Panc1 (cell line): ENCODE measurements at regions not wholly inside any gene's neighbourhood (a gene's known extent, or its start where the extent isn't known, plus 50 kb on each side); places are given as distances from the start of the nearest gene placed in this dataset.

ENCODE experiments used
- ATAC-seq: fragments of 200-7000 bp; cut with Tn5 transposase; 2 replicates; pipeline ENCODE4 v1.9.1; 2020; ENCODE audit warnings: mild to moderate bottlenecking, moderate library complexity
- BruUV-seq: library from RNA; stranded (reverse); fragments of 400-500 nt; replicated peaks from 2 replicates; lab custom pipeline; 2021; lab: Mats Ljungman, UMichigan
- CTCF ChIA-PET: fragments of 300-600 bp; sonication (Branson Sonifier 250); formaldehyde crosslinking; loops from one replicate; lab custom pipeline; 2022; ENCODE audit warnings: antibody characterized with exemption; lab: Charles Lee
- POLR2A ChIA-PET: fragments of 300-600 bp; sonication (Branson Sonifier 250); formaldehyde crosslinking; loops from one replicate; lab custom pipeline; 2022; ENCODE audit warnings: antibody characterized with exemption; lab: Charles Lee
- DNase-seq: peaks from one replicate; pipeline ENCODE4 v3.0.0-alpha.2; 2010; ENCODE audit warnings: low read depth, low spot score
- H3K27ac ChIP-seq: 2 replicates; pipeline ENCODE4 v1.5.1; 2011; ENCODE audit warnings: mild to moderate bottlenecking, low read length, inconsistent platforms
- H3K27me3 ChIP-seq: fragments of 200-500 bp; sonication (Bioruptor generic); 2 replicates; pipeline ENCODE4 v1.6.0; 2014; ENCODE audit warnings: low read length, inconsistent platforms; ENCODE audit not compliant: control insufficient read depth, insufficient read depth
- H3K36me3 ChIP-seq: fragments of 200-500 bp; sonication (Bioruptor generic); 2 replicates; pipeline ENCODE4 v1.5.1; 2014; ENCODE audit warnings: inconsistent platforms, mild to moderate bottlenecking, low read length, moderate library complexity; ENCODE audit not compliant: control insufficient read depth, insufficient read depth
- H3K4me1 ChIP-seq: 2 replicates; pipeline ENCODE4 v1.5.1; 2011; ENCODE audit warnings: inconsistent platforms, mild to moderate bottlenecking, low read length, moderate library complexity; ENCODE audit not compliant: control insufficient read depth, insufficient read depth
- H3K4me3 ChIP-seq, 2 experiments: 2 replicates each; pipeline ENCODE4 v1.5.1; 2011 to 2012; ENCODE audit warnings: low read depth in 2 of 2, low read length in 2 of 2, mild to moderate bottlenecking in 2 of 2, inconsistent platforms in 1 of 2, moderate library complexity in 1 of 2
- H3K9me3 ChIP-seq: fragments of 200-500 bp; sonication (Bioruptor generic); 2 replicates; pipeline ENCODE4 v1.5.1; 2014; ENCODE audit warnings: low read depth, mild to moderate bottlenecking, inconsistent platforms, low read length, moderate library complexity; ENCODE audit not compliant: control insufficient read depth, insufficient read depth
- POLR2AphosphoS5 ChIP-seq: IDR thresholded peaks from 2 replicates; pipeline ENCODE4 v1.6.1; 2012; ENCODE audit warnings: mild to moderate bottlenecking, low read depth, low read length, moderate library complexity
- SIN3A ChIP-seq: IDR thresholded peaks from 2 replicates; pipeline ENCODE4 v1.6.1; 2012; ENCODE audit warnings: low read depth, mild to moderate bottlenecking, low read length, moderate library complexity, borderline replicate concordance; ENCODE audit not compliant: insufficient read depth
- TCF7L2 ChIP-seq: IDR thresholded peaks from 2 replicates; pipeline ENCODE4 v1.6.1; 2011; ENCODE audit warnings: mild to moderate bottlenecking, low read depth, low read length, inconsistent platforms
- in situ Hi-C: cut with HindIII; loops from 2 replicates; pipeline ENCODE4 v1.10.0; 2016; ENCODE audit warnings: low sequenced_read_pairs, low pct_unique_long_range_greater_than_20kb
- intact Hi-C: fragments of 100-400 bp; cut with micrococcal nuclease; formaldehyde crosslinking; loops from one replicate; pipeline ENCODE4 v1.10.0; 2022; ENCODE audit not compliant: unreplicated experiment
- TF ChIP-seq, protein P1 (sequence below): fragments of 450-650 bp; IDR thresholded peaks from 2 replicates; pipeline ENCODE4 v1.5.1; 2017; ENCODE audit warnings: mild to moderate bottlenecking
- TF ChIP-seq, protein P2 (sequence below), 2 experiments: IDR thresholded peaks; 2 replicates each; pipeline ENCODE4 v1.6.1; 2011 to 2012; ENCODE audit warnings: low read depth in 2 of 2, control low read depth in 1 of 2, low read length in 1 of 2, mild to moderate bottlenecking in 1 of 2, moderate library complexity in 1 of 2; ENCODE audit not compliant: insufficient read depth in 1 of 2

DNA sequence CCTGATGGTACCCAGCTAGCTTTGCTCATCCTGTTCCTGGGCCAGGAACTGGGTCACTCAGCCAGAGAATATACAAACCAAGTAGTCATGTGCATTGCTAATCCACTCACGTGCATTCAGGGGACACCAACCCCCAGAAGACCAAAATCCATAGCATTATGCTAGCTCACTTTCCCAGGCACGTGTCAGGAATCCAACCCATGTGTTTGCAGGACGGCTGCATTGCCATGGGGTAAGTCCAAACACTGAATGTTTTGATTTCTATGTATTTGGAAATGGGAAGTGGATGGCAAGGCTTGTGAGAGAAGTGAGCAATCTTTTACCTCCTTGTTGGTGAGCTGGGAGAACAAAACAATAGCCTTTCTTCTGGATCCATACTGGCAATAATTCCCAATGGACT, 87.1 kb upstream of the FOXN3 start:
- intact Hi-C loops (no loop called here), in situ Hi-C loops (no loop called here)
- BruUV-seq: no TSS peak
- no peak overlapping the region for H3K27ac ChIP-seq
- ATAC-seq (no peak), DNase-seq (no peak)
- H3K27me3 ChIP-seq: no peaks in the 10 kb centered on the region
- no peaks in the 10 kb centered on the region for H3K4me1 ChIP-seq
- TF ChIP-seq, protein P1, sequence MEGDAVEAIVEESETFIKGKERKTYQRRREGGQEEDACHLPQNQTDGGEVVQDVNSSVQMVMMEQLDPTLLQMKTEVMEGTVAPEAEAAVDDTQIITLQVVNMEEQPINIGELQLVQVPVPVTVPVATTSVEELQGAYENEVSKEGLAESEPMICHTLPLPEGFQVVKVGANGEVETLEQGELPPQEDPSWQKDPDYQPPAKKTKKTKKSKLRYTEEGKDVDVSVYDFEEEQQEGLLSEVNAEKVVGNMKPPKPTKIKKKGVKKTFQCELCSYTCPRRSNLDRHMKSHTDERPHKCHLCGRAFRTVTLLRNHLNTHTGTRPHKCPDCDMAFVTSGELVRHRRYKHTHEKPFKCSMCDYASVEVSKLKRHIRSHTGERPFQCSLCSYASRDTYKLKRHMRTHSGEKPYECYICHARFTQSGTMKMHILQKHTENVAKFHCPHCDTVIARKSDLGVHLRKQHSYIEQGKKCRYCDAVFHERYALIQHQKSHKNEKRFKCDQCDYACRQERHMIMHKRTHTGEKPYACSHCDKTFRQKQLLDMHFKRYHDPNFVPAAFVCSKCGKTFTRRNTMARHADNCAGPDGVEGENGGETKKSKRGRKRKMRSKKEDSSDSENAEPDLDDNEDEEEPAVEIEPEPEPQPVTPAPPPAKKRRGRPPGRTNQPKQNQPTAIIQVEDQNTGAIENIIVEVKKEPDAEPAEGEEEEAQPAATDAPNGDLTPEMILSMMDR: no peak
- TF ChIP-seq SIN3A (no peak), POLR2AphosphoS5 (no peak), TCF7L2 (no peak)
- TF ChIP-seq, protein P2, sequence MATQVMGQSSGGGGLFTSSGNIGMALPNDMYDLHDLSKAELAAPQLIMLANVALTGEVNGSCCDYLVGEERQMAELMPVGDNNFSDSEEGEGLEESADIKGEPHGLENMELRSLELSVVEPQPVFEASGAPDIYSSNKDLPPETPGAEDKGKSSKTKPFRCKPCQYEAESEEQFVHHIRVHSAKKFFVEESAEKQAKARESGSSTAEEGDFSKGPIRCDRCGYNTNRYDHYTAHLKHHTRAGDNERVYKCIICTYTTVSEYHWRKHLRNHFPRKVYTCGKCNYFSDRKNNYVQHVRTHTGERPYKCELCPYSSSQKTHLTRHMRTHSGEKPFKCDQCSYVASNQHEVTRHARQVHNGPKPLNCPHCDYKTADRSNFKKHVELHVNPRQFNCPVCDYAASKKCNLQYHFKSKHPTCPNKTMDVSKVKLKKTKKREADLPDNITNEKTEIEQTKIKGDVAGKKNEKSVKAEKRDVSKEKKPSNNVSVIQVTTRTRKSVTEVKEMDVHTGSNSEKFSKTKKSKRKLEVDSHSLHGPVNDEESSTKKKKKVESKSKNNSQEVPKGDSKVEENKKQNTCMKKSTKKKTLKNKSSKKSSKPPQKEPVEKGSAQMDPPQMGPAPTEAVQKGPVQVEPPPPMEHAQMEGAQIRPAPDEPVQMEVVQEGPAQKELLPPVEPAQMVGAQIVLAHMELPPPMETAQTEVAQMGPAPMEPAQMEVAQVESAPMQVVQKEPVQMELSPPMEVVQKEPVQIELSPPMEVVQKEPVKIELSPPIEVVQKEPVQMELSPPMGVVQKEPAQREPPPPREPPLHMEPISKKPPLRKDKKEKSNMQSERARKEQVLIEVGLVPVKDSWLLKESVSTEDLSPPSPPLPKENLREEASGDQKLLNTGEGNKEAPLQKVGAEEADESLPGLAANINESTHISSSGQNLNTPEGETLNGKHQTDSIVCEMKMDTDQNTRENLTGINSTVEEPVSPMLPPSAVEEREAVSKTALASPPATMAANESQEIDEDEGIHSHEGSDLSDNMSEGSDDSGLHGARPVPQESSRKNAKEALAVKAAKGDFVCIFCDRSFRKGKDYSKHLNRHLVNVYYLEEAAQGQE (IDR thresholded peaks at IDR 0.05; ENCODE audit: insufficient read depth in 1 of 2, low read depth in 2 of 2, low read length in 1 of 2): no peak
- ChIA-PET CTCF (no interaction called here), POLR2A (no interaction called here)
- H3K4me3 ChIP-seq: no peak overlapping the region
- H3K36me3 ChIP-seq: no peaks in the 10 kb centered on the region
- no peaks in the 10 kb centered on the region for H3K9me3 ChIP-seq

DNA sequence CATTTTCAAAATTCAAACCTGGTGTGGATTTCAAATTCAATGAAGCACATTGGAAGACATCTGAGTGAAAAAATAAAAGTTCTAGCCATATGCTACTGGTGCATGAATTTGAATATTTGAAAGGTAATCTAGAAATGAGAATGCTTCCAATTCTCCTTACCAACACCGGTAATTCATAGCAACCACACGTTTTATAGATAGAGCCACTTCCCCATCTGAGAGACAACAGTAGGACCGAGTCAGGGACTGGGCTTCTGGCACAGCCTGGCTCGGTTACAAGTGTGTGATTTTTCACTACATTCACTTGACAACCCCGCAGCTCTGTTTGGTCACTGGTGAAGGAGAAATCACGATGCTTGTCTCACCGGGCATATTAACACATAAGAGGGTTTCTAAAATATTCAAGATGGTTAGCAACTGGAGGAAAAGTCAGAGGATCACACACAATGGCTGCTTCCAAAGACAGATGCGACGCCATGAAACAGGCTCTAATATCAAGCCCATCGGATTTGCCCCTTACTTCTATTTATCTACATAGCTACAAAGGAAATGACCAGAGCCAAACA, 86.5 kb upstream of the FOXN3 start:
- no peak for DNase-seq

DNA sequence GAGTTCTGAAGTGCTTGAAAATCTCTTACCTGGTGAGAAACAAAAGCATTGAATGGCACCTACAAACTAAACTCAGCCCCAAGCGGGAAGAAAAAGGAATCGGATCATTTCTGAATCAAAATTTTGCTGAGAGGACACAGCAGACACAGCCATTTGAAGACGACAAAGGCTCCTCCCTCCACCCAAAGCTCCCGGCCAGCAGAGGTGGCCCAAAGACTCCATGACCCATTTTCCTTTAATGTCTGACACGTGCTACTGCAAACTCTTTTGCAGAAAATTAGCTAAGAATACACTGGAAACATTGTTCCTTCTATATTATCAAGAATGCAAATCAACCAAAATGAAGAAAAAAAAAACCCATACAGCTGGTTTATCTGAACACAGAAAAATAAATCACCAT, 85.9 kb upstream of the FOXN3 start:
- CTCF ChIA-PET: no interaction called here

More for the DNA sequence above, 86.5 kb upstream of the FOXN3 start:
- ChIA-PET POLR2A (no interaction called here), CTCF (no interaction called here)
- in situ Hi-C loops: no loop called here
- H3K9me3 ChIP-seq: no peaks in the 10 kb centered on the region
- H3K4me3 ChIP-seq: no peak overlapping the region
- H3K27me3 ChIP-seq: no peaks in the 10 kb centered on the region
- BruUV-seq: no TSS peak
- H3K27ac ChIP-seq: no peak overlapping the region
- intact Hi-C loops: no loop called here
- no peaks in the 10 kb centered on the region for H3K4me1 ChIP-seq
- ATAC-seq: no peak
- TF ChIP-seq POLR2AphosphoS5 (no peak), TCF7L2 (no peak), SIN3A (no peak)
- H3K36me3 ChIP-seq: no peaks in the 10 kb centered on the region

More for the DNA sequence above, 85.9 kb upstream of the FOXN3 start:
- no TSS peak for BruUV-seq
- TF ChIP-seq, protein P1: no peak
- TF ChIP-seq, protein P2 (IDR thresholded peaks at IDR 0.05; ENCODE audit: insufficient read depth in 1 of 2, low read depth in 2 of 2, low read length in 1 of 2): no peak
- TF ChIP-seq POLR2AphosphoS5: no peak
- no peak for TF ChIP-seq TCF7L2
- no peak for TF ChIP-seq SIN3A
- no peaks in the 10 kb centered on the region for H3K36me3 ChIP-seq
- no peak for ATAC-seq
- H3K9me3 ChIP-seq: no peaks in the 10 kb centered on the region
- no peak for DNase-seq
- H3K27ac ChIP-seq: no peak overlapping the region
- in situ Hi-C loops (no loop called here), intact Hi-C loops (no loop called here)
- no peaks in the 10 kb centered on the region for H3K27me3 ChIP-seq
- POLR2A ChIA-PET: no interaction called here
- H3K4me1 ChIP-seq: no peaks in the 10 kb centered on the region
- no peak overlapping the region for H3K4me3 ChIP-seq
